Mesodermal cell (in vitro differentiated cells): ENCODE measurements at regions not wholly inside any gene's neighbourhood (a gene's known extent, or its start where the extent isn't known, plus 50 kb on each side); places are given as distances from the start of the nearest gene placed in this dataset.

ENCODE experiments used
- H3K27ac ChIP-seq: 2 replicates; pipeline ENCODE4 v1.7.0; 2013; ENCODE audit warnings: mild to moderate bottlenecking, low read depth, low read length, moderate library complexity; ENCODE audit not compliant: severe bottlenecking
- H3K36me3 ChIP-seq: 2 replicates; pipeline ENCODE4 v1.7.1; 2013; ENCODE audit warnings: mild to moderate bottlenecking, low read length, moderate library complexity; ENCODE audit not compliant: control insufficient read depth, insufficient read depth
- H3K4me1 ChIP-seq: one replicate; pipeline ENCODE4 v1.7.1; 2013; ENCODE audit warnings: mild to moderate bottlenecking, low read length; ENCODE audit not compliant: insufficient read depth, control insufficient read depth, poor library complexity, severe bottlenecking
- H3K4me3 ChIP-seq: 2 replicates; pipeline ENCODE4 v1.7.0; 2013; ENCODE audit warnings: low read length, control low read depth, mild to moderate bottlenecking; ENCODE audit not compliant: insufficient read depth, poor library complexity, severe bottlenecking; ENCODE audit errors: extremely low read depth
- H3K9me3 ChIP-seq: 2 replicates; pipeline ENCODE4 v1.7.1; 2013; ENCODE audit warnings: mild to moderate bottlenecking, low read length, moderate library complexity; ENCODE audit not compliant: control insufficient read depth
- WGBS, 2 experiments: methylation state at CpG; one replicate each; pipeline ENCODE4 v1.1.5; 2013; ENCODE audit warnings: missing lambda C conversion rate in 2 of 2; ENCODE audit not compliant: insufficient coverage in 2 of 2; 5-methylcytosine and 5-hydroxymethylcytosine counted together

GRCh38 chr7:17036584-17036983 lies 154.8 kb upstream of the AGR3 start:
- H3K9me3 ChIP-seq = no peaks in the 10 kb centered on the region
- no peaks in the 10 kb centered on the region for H3K36me3 ChIP-seq
- H3K4me3 ChIP-seq = no peak overlapping the region
- 86% methylated on average over 2 of the region's 2 CpGs; no CpG with 5 or more reads in 1 of the 2 experiments for WGBS, 2 experiments
- no peak overlapping the region for H3K27ac ChIP-seq
- H3K4me1 ChIP-seq = peaks cover 12% of the 10 kb centered on the region

DNA sequence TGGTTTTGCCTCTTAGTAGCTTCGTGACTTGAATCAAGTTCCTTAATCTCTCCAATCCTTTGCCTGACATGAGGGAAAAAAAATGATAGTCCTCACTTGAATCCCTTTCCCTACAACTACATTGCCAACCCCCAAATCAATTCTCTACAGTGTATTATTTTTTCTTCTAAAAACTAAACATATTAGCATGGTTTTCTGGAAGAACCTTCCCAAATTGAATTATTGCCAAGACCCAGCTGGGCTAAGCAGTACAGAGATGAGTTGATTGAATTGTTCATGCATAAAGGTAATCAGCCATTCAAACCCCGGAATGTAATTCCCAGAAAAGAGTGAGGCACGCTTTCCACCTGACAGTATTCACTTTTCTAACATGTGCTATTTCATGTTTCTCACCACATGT lies 155.6 kb upstream of the AGR3 start:
- 79 to 89% methylated on average over 1 to 2 of the region's 3 CpGs for WGBS, 2 experiments

DNA sequence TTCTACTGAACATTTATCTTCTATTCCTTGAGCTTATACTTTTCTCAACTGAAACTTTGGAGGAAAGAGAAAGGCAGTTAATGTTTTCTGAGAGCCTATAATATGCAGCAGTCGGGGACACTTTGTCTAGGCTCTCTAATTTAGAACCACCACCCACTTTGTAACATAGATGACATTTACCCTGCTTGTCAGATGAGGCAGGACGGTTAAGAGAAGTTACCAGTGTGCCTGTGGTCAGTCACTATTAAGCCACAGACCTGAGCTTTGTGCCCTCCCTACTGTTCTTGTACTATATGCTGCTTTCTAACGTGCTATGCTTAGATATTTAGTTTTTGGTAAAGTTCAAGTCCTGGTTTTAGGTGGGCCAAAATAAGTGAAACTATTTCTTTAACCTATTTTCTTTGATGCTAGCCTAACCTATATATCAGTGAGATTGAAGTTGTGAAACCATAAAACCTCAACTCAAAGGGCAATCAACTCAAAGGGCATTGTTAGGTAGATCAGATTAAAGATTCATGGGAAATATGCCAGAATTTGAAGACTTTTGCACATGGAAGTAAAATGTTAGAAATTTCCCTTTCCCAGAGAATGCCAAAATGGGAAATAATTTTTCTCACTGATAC lies 156.5 kb upstream of the AGR3 start:
- WGBS, 2 experiments = 100% methylated on average over 1 of the region's 3 CpGs; no CpG with 5 or more reads in 1 of the 2 experiments
- no peaks in the 10 kb centered on the region for H3K36me3 ChIP-seq
- no peaks in the 10 kb centered on the region for H3K9me3 ChIP-seq
- H3K4me3 ChIP-seq = no peak overlapping the region
- peaks cover 28% of the 10 kb centered on the region for H3K4me1 ChIP-seq
- no peak overlapping the region for H3K27ac ChIP-seq

More for the DNA sequence above, 155.6 kb upstream of the AGR3 start:
- H3K36me3 ChIP-seq = no peaks in the 10 kb centered on the region
- no peak overlapping the region for H3K4me3 ChIP-seq
- peaks cover 19% of the 10 kb centered on the region for H3K4me1 ChIP-seq
- no peaks in the 10 kb centered on the region for H3K9me3 ChIP-seq
- no peak overlapping the region for H3K27ac ChIP-seq

DNA sequence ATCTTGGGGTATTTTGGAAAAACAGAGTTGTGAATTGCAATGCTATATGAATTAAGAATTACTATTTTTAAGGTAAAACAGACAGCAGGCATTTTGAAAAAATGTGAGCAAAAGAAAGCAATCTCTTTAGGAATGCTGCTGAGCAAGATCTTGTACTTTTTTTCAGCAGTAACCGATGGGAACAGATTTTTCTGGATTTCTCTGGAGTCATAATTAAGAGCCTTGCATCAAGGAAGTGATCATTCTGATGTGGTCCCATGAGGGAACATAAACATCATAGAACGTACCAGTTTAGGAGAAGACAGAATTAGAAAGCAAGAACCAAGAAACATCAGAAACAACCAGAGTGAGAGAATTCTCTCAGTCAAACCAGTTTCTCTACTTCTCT lies 157.0 kb upstream of the AGR3 start:
- H3K36me3 ChIP-seq = no peaks in the 10 kb centered on the region
- H3K9me3 ChIP-seq = no peaks in the 10 kb centered on the region
- no peak overlapping the region for H3K4me3 ChIP-seq
- H3K4me1 ChIP-seq = peaks cover 28% of the 10 kb centered on the region
- WGBS, 2 experiments = 100% methylated on average over 1 of the region's 2 CpGs
- no peak overlapping the region for H3K27ac ChIP-seq

GRCh38 chr7:17039372-17039771 lies 157.6 kb upstream of the AGR3 start:
- Histone ChIP-seq H3K27ac (no peak overlapping the region), H3K4me1 (peaks cover 28% of the 10 kb centered on the region), H3K36me3 (no peaks in the 10 kb centered on the region), H3K4me3 (no peak overlapping the region), H3K9me3 (no peaks in the 10 kb centered on the region)
- WGBS, 2 experiments = 100% methylated on average over 1 to 2 of the region's 2 CpGs

DNA sequence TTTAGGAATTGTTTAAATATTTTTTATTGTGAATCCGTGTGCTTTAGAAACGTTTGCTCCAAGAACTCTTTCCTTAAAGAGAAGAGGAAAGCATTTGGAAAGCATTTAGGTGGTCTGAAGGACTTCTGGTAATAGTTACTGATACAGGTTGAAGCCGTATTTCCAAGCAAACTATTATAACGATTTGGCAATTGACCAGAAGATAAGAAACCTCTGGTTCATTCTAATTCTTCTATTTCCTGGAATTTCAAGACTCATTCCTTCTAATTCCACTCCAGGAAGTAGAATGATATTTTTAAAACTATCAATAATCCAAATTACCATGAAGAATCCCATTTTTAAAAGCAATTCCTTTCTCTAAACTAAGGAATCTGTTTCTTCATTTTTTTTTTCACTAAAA lies 158.9 kb upstream of the AGR3 start:
- peaks cover 25% of the 10 kb centered on the region for H3K4me1 ChIP-seq
- 70 to 72% methylated on average over 2 of the region's 4 CpGs for WGBS, 2 experiments
- no peaks in the 10 kb centered on the region for H3K9me3 ChIP-seq
- no peak overlapping the region for H3K27ac ChIP-seq
- H3K36me3 ChIP-seq = no peaks in the 10 kb centered on the region
- H3K4me3 ChIP-seq = no peak overlapping the region

- no peaks in the 10 kb centered on the region for H3K9me3 ChIP-seq
- WGBS, 2 experiments = 71% methylated on average over 1 of the region's 2 CpGs; no CpG with 5 or more reads in 1 of the 2 experiments
- H3K4me1 ChIP-seq = peaks cover 25% of the 10 kb centered on the region
- H3K27ac ChIP-seq = peak overlapping the region; percentile 61
- H3K36me3 ChIP-seq = no peaks in the 10 kb centered on the region
- no peak overlapping the region for H3K4me3 ChIP-seq
Observed at GRCh38 chr7:17041324-17041723, 159.5 kb upstream of the AGR3 start.

DNA sequence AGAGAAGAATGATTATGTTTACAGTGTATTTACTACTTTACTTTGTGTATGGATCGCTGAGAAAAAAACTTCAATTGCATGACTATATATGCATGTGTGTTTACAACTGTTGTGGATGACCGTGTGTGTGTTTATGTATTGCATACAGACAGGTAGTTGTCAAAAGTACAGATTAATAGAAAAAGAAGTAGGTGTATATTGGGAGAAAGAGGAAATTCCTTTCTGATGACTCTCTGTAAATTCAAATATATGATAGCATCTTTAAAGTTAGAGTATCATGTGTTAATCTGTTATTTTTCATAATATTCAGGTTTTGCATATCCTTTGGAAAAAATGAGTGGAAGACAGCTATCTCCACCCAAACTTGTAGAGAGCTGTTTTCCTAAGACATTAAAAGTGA lies 160.4 kb upstream of the AGR3 start:
- Histone ChIP-seq H3K36me3 (no peaks in the 10 kb centered on the region), H3K4me1 (peaks cover 25% of the 10 kb centered on the region), H3K4me3 (no peak overlapping the region), H3K9me3 (no peaks in the 10 kb centered on the region), H3K27ac (no peak overlapping the region)
- WGBS, 2 experiments = 88 to 100% methylated on average over 2 of the region's 2 CpGs

GRCh38 chr7:17043012-17043877 lies 161.5 kb upstream of the AGR3 start:
- no peak overlapping the region for H3K27ac ChIP-seq
- WGBS, 2 experiments = 100% methylated on average over 1 to 2 of the region's 3 CpGs
- no peaks in the 10 kb centered on the region for H3K36me3 ChIP-seq
- H3K9me3 ChIP-seq = no peaks in the 10 kb centered on the region
- H3K4me3 ChIP-seq = no peak overlapping the region
- peaks cover 25% of the 10 kb centered on the region for H3K4me1 ChIP-seq

GRCh38 chr7:17044396-17044795 lies 162.6 kb upstream of the AGR3 start:
- Histone ChIP-seq H3K4me3 (no peak overlapping the region), H3K9me3 (no peaks in the 10 kb centered on the region), H3K27ac (no peak overlapping the region), H3K36me3 (no peaks in the 10 kb centered on the region), H3K4me1 (peaks cover 25% of the 10 kb centered on the region)
- 77 to 96% methylated on average over 2 of the region's 2 CpGs for WGBS, 2 experiments

- no peaks in the 10 kb centered on the region for H3K9me3 ChIP-seq
- peaks cover 23% of the 10 kb centered on the region for H3K4me1 ChIP-seq
- no peaks in the 10 kb centered on the region for H3K36me3 ChIP-seq
- no peak overlapping the region for H3K4me3 ChIP-seq
- WGBS, 2 experiments = 100% methylated on average over 1 of the region's 2 CpGs; no CpG with 5 or more reads in 1 of the 2 experiments
- no peak overlapping the region for H3K27ac ChIP-seq
Observed at GRCh38 chr7:17044861-17045260, 163.1 kb upstream of the AGR3 start.
